Ishikawa (cell line): ENCODE measurements at regions not wholly inside any gene's neighbourhood (a gene's known extent, or its start where the extent isn't known, plus 50 kb on each side); places are given as distances from the start of the nearest gene placed in this dataset.

ENCODE experiments used
- CEBPB ChIP-seq: IDR thresholded peaks from 2 replicates; pipeline ENCODE4 v1.6.1; 2012
- EP300 ChIP-seq: IDR thresholded peaks from 2 replicates; pipeline ENCODE4 v1.6.1; 2012; ENCODE audit warnings: borderline replicate concordance
- NFIC ChIP-seq: IDR thresholded peaks from 2 replicates; pipeline ENCODE4 v1.6.1; 2012
- TAF1 ChIP-seq: IDR thresholded peaks from 2 replicates; pipeline ENCODE4 v1.6.1; 2012; ENCODE audit warnings: low read depth, mild to moderate bottlenecking
- USF1 ChIP-seq: IDR thresholded peaks from 2 replicates; pipeline ENCODE4 v1.6.1; 2012
- YY1 ChIP-seq: IDR thresholded peaks from 2 replicates; pipeline ENCODE4 v1.6.1; 2012; ENCODE audit warnings: low read depth
- ZBTB7A ChIP-seq: IDR thresholded peaks from 2 replicates; pipeline ENCODE4 v1.6.1; 2012; ENCODE audit warnings: low read depth
- TF ChIP-seq, protein P1 (sequence below): IDR thresholded peaks from 2 replicates; pipeline ENCODE4 v1.6.1; 2012; ENCODE audit warnings: low read depth, mild to moderate bottlenecking
- TF ChIP-seq, protein P2 (sequence below): IDR thresholded peaks from 2 replicates; pipeline ENCODE4 v1.6.1; 2012

GRCh38 chr1:116242741-116243140 is 130.3 kb upstream of the ATP1A1 start:
- TF ChIP-seq ZBTB7A (no peak), USF1 (no peak), EP300 (no peak), NFIC (no peak), YY1 (no peak), CEBPB (no peak), TAF1 (no peak)
- TF ChIP-seq, protein P1, sequence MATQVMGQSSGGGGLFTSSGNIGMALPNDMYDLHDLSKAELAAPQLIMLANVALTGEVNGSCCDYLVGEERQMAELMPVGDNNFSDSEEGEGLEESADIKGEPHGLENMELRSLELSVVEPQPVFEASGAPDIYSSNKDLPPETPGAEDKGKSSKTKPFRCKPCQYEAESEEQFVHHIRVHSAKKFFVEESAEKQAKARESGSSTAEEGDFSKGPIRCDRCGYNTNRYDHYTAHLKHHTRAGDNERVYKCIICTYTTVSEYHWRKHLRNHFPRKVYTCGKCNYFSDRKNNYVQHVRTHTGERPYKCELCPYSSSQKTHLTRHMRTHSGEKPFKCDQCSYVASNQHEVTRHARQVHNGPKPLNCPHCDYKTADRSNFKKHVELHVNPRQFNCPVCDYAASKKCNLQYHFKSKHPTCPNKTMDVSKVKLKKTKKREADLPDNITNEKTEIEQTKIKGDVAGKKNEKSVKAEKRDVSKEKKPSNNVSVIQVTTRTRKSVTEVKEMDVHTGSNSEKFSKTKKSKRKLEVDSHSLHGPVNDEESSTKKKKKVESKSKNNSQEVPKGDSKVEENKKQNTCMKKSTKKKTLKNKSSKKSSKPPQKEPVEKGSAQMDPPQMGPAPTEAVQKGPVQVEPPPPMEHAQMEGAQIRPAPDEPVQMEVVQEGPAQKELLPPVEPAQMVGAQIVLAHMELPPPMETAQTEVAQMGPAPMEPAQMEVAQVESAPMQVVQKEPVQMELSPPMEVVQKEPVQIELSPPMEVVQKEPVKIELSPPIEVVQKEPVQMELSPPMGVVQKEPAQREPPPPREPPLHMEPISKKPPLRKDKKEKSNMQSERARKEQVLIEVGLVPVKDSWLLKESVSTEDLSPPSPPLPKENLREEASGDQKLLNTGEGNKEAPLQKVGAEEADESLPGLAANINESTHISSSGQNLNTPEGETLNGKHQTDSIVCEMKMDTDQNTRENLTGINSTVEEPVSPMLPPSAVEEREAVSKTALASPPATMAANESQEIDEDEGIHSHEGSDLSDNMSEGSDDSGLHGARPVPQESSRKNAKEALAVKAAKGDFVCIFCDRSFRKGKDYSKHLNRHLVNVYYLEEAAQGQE, result no peak
- TF ChIP-seq, protein P2, sequence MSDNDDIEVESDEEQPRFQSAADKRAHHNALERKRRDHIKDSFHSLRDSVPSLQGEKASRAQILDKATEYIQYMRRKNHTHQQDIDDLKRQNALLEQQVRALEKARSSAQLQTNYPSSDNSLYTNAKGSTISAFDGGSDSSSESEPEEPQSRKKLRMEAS, result no peak
